ENCODE measurements at regions not wholly inside any gene's neighbourhood (a gene's known extent, or its start where the extent isn't known, plus 50 kb on each side); places are given as distances from the start of the nearest gene placed in this dataset.

- no peak for DNase-seq (ENCODE audit: extremely low read depth in 1 of 2, low read depth in 1 of 2)
Observed at GRCh38 chr14:22478670-22479069, 110.4 kb downstream of the DAD1 start.

- DNase-seq (ENCODE audit: extremely low read depth in 1 of 2, low read depth in 1 of 2), result no peak
Observed at GRCh38 chr14:22478247-22478646, 110.8 kb downstream of the DAD1 start.

DNA sequence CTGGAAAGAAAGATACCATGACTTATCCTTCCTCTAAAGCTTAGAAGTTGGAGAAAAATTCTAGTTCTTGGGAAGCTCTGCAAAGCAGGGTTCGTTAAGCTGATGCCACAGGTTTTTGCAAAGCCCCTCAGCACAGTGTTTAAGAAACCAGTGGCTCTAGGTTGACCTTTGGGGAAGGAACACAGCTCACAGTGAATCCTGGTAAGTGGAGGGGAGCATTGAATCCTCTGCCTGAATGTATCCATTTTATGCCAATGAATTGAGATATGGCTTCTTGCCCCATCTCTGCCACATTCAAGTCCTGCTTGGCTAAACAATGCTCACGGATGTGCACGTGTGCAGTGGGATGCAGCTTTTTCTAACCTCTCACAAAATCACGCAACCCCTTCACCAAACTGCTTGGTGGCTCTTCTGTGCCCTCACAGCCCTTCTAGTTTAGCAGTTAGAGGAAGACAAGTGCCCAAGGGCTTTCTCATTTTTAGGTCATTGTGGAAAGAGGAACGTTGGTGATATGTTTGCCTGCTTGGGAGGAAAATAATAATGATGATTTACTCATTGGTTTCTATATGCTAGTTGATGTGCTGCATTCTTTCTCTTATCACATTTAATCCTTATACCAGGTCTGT, 111.3 kb downstream of the DAD1 start:
- no peak for DNase-seq (ENCODE audit: extremely low read depth in 1 of 2, low read depth in 1 of 2)

GRCh38 chr14:22476887-22477286, 112.1 kb downstream of the DAD1 start:
- no peak for DNase-seq (ENCODE audit: extremely low read depth in 1 of 2, low read depth in 1 of 2)

DNA sequence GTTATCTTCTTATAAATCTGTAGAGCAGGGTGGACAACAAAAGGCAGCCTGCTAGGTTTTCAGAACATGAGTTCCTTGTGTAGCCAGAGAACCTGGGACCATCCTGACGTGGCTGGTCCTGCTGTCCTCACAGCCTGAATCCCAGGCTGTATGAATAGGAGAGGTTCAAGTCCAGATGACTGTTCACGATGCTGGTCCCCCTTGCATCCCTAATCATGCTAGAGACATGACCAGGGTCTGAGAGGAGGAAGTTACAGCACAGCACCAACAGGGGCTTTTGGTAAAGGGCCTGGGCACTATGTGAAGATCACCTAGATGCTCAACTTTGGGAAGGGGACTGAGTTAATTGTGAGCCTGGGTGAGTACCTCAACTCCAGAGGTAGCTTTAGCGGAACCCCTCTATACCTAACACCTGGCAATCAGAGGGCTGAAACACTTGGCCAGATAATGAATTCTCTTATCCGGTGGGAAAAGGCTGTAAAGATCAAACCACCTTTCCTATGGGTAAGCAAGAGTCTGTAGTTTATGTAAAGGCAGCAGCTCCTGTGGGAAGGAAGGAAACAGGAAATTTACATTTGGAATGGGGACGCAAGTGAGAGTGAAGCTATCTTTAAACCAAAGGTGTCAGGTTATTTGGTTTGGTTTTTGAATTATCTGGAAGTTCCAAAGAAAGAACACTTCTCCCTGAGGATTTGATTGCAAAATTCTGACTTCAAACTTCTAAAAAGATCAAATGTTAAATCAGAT, 112.8 kb downstream of the DAD1 start:
- no peak for DNase-seq (ENCODE audit: extremely low read depth in 1 of 2, low read depth in 1 of 2)

- DNase-seq (ENCODE audit: extremely low read depth in 1 of 2, low read depth in 1 of 2), result no peak
Observed at GRCh38 chr14:22475381-22475780, 113.6 kb downstream of the DAD1 start.

- no peak for DNase-seq (ENCODE audit: extremely low read depth in 1 of 2, low read depth in 1 of 2)
Observed at GRCh38 chr14:22474730-22475351, 114.2 kb downstream of the DAD1 start.

DNA sequence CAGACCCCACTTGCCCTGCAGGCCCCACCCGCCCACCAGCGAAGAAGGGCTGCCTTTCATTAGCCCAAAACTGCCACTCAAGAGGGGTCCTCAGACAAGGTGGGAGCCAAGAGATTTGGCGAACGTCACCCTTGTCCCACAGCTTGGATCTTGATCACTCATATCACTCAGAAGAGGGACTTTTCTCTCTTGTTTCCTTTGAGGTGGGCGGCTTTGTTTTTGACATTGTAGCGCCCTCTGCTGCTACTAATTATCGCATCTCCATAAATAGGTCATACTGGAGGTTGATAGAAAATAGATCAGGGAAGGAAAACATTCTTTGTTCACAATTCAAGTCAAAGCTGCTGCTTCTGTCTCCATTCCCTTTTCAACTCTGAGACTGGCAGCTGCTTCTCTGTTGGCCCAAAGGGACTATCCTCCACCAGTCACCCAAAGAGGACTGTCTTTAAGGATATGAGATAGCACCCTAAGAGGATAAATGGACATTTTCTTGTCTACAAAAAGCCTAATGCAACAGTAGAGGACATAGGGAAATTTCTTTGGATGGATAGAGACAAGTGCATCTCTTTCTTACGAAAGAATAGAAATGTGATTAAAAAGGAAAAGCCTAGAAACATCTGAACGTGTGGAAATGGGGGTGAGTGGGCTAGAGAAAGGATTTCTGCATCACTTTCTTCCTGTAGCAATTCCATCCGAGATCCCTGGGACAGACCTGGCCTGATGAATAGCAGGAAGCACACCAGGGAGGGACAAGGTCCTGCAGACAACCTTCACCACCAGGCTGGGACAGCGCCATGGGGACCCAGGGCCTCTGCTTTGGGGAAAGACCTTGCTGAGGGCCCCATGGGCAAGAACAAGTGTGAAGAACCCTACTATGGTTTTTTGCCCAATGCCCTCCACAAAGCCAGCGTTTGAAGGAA, 115.8 kb downstream of the DAD1 start:
- no peak for DNase-seq (ENCODE audit: extremely low read depth in 1 of 2, low read depth in 1 of 2)

DNA sequence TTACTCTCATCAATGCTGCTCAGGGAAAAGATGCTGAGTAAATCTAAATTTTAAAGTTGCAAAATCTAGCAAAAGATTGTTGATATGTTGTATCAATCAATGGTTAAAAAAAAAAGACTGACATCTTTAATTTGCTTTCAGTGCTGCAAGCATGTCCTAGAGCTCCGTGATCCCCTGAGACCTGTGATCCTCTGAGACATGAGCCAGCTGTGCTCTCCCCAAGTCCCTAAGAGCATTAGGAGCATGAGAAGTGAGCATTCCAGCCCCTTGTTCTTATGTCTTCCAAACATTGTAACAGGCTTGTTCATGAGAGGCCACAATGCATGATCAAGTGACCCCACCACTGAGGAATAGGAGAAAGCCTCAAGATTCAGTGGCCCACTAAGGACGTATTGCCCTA, 116.6 kb downstream of the DAD1 start:
- DNase-seq (ENCODE audit: extremely low read depth in 1 of 2, low read depth in 1 of 2), result no peak

GRCh38 chr14:22471545-22472121, 117.4 kb downstream of the DAD1 start:
- DNase-seq (ENCODE audit: extremely low read depth in 1 of 2, low read depth in 1 of 2), result no peak

DNA sequence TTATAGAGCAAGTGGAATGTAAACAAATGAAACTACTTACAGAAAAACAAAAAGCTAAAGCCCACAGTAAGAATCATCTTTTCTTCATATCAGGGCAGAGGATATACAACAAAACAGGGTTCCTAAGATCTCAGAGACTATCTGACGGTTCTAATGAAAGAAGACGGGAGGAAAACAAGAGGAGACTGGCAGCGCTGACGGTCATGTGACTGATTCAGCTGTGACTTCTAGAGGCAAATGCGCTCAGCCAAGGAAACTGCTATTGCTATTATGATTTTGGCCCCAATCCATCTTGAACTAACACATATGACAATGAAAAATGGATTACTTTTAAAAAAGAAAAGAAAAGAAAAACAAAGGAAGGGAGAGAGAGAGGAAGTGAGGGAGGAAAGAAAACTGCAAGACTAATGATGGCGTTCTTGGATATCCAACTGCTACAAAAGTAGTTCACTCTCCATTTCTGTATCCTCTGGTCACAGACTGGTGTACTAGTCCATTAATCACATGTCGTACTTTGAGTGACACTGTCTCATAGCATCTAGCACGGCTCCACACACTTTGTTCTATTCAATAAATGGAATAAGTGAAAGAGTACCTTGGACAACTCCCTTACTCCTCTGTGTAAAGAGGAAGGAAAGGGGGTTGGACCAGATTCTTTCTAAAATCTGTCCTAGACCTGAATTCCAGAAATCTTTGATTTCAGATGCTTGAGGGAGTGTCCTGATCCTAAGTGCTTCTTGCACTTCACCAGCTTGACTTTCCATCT, 119.3 kb downstream of the DAD1 start:
- no peak for DNase-seq (ENCODE audit: extremely low read depth in 1 of 2, low read depth in 1 of 2)

- no peak for DNase-seq (ENCODE audit: extremely low read depth in 1 of 2, low read depth in 1 of 2)
Observed at GRCh38 chr14:22468830-22469229, 120.2 kb downstream of the DAD1 start.

- no peak for DNase-seq (ENCODE audit: extremely low read depth in 1 of 2, low read depth in 1 of 2)
Observed at GRCh38 chr14:22466491-22466890, 122.5 kb downstream of the DAD1 start.

- no peak for DNase-seq (ENCODE audit: extremely low read depth in 1 of 2, low read depth in 1 of 2)
Observed at GRCh38 chr14:22465201-22465840, 123.7 kb downstream of the DAD1 start.

DNA sequence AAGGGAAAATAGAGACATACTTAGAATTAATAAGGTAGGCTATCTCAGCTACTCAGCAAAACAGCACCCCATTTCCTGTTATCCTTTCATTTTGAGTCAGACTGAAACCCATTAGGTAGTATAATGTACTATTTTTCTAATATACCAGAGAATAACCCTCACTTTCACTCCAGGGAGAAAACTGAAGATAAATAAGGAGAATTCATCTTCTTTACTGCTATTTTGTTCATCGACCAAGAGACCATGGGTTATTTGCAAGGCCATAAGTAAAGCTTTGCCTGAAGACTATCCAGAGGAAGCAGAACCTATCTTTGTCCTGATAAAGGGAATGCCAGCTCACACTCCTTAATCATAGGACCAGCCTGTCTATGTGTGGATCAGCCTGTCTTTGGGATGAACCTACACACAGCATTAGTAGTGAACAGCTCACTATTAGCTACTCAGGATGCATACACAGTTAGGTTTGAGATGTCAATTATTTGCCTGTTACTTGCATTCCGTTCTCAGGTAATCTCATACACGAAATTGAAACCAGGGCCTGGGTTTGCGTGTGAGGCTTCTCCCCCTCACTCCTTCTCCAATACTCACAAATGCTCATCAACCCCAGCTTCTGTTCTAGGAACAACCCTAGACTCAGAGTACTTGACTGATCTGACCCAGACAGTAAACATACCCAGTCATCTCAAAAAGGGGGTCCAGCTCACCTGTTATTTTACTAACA, 124.4 kb downstream of the DAD1 start:
- DNase-seq (ENCODE audit: extremely low read depth in 1 of 2, low read depth in 1 of 2), result no peak

DNA sequence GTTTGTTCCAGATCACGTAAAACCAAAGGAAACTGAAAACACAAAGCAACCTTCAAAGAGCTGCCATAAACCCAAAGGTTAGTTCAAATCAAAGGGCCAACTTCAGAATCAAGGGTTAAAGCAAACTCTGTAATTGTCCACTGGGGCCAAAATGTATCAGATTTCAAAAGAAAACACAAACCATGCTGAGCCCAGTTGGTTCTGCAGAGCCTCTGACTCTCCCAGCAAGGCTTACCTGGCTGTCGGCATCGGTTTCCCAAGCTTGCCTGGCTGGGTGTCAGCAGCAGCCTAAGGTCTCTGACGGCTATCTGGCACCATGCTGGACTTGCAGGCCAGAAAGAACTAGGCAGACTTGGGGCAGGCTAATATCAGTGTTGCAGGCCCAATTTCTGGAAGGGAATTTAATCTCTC, 125.3 kb downstream of the DAD1 start:
- DNase-seq (ENCODE audit: extremely low read depth in 1 of 2, low read depth in 1 of 2), result no peak

DNA sequence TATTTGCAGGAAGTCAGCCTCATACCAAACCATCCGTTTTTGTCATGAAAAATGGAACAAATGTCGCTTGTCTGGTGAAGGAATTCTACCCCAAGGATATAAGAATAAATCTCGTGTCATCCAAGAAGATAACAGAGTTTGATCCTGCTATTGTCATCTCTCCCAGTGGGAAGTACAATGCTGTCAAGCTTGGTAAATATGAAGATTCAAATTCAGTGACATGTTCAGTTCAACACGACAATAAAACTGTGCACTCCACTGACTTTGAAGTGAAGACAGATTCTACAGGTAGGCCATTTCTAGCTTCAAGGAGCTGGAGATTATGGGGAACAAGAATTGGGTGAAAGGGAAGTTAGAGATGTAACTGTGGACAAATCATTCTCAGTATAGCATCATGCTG, 126.1 kb downstream of the DAD1 start:
- DNase-seq (ENCODE audit: extremely low read depth in 1 of 2, low read depth in 1 of 2), result no peak

GRCh38 chr14:22460461-22461195, 128.4 kb downstream of the DAD1 start:
- no peak for DNase-seq (ENCODE audit: extremely low read depth in 1 of 2, low read depth in 1 of 2)
